ENCODE measurements at regions not wholly inside any gene's neighbourhood (a gene's known extent, or its start where the extent isn't known, plus 50 kb on each side); places are given as distances from the start of the nearest gene placed in this dataset.

DNA sequence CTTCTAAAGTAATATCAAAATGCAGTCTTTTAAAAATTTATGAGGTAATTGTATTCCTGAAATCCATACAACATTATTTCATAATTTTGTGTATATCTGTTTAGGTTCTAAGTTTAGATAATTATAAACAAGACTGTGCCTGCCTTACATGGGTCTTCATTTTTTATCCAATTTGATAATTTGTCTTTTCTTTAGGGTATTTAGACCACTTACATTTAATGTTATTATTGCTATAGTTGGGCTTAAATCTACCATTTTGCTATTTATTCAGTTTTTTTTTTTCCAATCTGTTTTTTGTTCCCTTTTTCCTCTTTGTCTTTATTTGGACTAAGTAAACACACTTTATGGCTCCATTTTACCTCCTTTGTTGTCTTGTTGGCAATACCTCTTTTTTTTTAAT, 312.5 kb upstream of the MEX3C start:
- DNase-seq (ENCODE audit: low spot score), result no peak
- Histone ChIP-seq H3K9ac (ENCODE audit: low read depth, low read length, poor library complexity) (no peak overlapping the region), H3K23ac (ENCODE audit: low read depth, low read length, poor library complexity) (no peak overlapping the region), H3K27me3 (ENCODE audit: control insufficient read depth in 3 of 3, insufficient read depth in 3 of 3, low read depth in 1 of 3, low read length in 3 of 3) (no peaks in the 10 kb centered on the region), H3K36me3 (replicated peaks in 1 of 2; ENCODE audit: control insufficient read depth in 2 of 2, insufficient read depth in 2 of 2, low read length in 2 of 2) (no peaks in the 10 kb centered on the region), H3K79me1 (ENCODE audit: low read depth, low read length) (no peaks in the 10 kb centered on the region), H4K8ac (ENCODE audit: low read depth, low read length) (no peak overlapping the region), H3K27ac (replicated peaks; ENCODE audit: low read length) (no peak overlapping the region), H2AFZ (ENCODE audit: low read length) (no peak overlapping the region), H3K4me1 (ENCODE audit: control insufficient read depth in 2 of 2, insufficient read depth in 1 of 2, low read depth in 1 of 2, low read length in 2 of 2) (no peaks in the 10 kb centered on the region), H2BK12ac (ENCODE audit: low read length) (no peak overlapping the region), H3K18ac (ENCODE audit: low read length) (no peak overlapping the region), H3K4me2 (ENCODE audit: insufficient read depth, low read length, poor library complexity, severe bottlenecking) (no peak overlapping the region), H2AK5ac (ENCODE audit: low read depth, low read length) (no peak overlapping the region), H4K91ac (ENCODE audit: low read depth, low read length, poor library complexity) (no peak overlapping the region), H2BK5ac (ENCODE audit: low read length) (no peak overlapping the region), H2BK120ac (ENCODE audit: low read depth, low read length) (no peak overlapping the region), H3K9me3 (replicated peaks in 1 of 2; ENCODE audit: control insufficient read depth in 2 of 2, insufficient read depth in 1 of 2, low read depth in 1 of 2, low read length in 2 of 2) (peaks cover 0 to 2% of the 10 kb centered on the region in 2 donors), H3K4ac (ENCODE audit: low read length) (no peak overlapping the region), H3K14ac (ENCODE audit: low read length) (no peak overlapping the region), H2BK15ac (ENCODE audit: low read length) (no peak overlapping the region), H3K4me3 (ENCODE audit: low read length in 2 of 2) (no peak overlapping the region)

DNA sequence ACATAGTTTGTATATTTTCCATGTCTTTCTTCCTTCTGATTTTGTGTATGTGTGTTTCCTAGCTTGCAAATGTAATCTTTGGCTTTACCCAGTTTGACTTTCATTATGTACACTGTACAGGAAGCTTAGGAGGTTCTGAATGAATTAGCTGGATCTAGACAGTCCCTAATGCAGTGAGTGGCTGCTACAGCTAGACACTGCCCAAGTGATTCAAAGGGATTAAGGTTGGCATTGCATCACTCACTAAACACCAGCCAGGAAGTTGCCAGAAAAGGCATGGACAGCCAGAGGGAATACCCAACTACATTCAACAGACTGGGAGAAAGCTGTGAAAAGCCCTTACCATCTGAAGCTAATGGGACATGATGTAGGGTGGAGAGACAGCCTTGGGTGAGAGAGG, 316.0 kb upstream of the MEX3C start:
- no peak overlapping the region for H3K23ac ChIP-seq (ENCODE audit: low read depth, low read length, poor library complexity)
- H2AK5ac ChIP-seq (ENCODE audit: low read depth, low read length), result no peak overlapping the region
- H3K4me1 ChIP-seq (ENCODE audit: control insufficient read depth in 2 of 2, insufficient read depth in 1 of 2, low read depth in 1 of 2, low read length in 2 of 2), result no peaks in the 10 kb centered on the region
- H2AFZ ChIP-seq (ENCODE audit: low read length), result no peak overlapping the region
- H3K4me3 ChIP-seq (ENCODE audit: low read length in 2 of 2), result no peak overlapping the region
- no peak overlapping the region for H4K8ac ChIP-seq (ENCODE audit: low read depth, low read length)
- H3K27ac ChIP-seq (replicated peaks; ENCODE audit: low read length), result no peak overlapping the region
- no peak overlapping the region for H2BK12ac ChIP-seq (ENCODE audit: low read length)
- H3K9ac ChIP-seq (ENCODE audit: low read depth, low read length, poor library complexity), result no peak overlapping the region
- H4K91ac ChIP-seq (ENCODE audit: low read depth, low read length, poor library complexity), result no peak overlapping the region
- H3K9me3 ChIP-seq (replicated peaks in 1 of 2; ENCODE audit: control insufficient read depth in 2 of 2, insufficient read depth in 1 of 2, low read depth in 1 of 2, low read length in 2 of 2), result peaks cover 0 to 2% of the 10 kb centered on the region in 2 donors
- no peak overlapping the region for H2BK120ac ChIP-seq (ENCODE audit: low read depth, low read length)
- no peak overlapping the region for H3K18ac ChIP-seq (ENCODE audit: low read length)
- H2BK5ac ChIP-seq (ENCODE audit: low read length), result no peak overlapping the region
- H2BK15ac ChIP-seq (ENCODE audit: low read length), result no peak overlapping the region
- H3K36me3 ChIP-seq (replicated peaks in 1 of 2; ENCODE audit: control insufficient read depth in 2 of 2, insufficient read depth in 2 of 2, low read length in 2 of 2), result no peaks in the 10 kb centered on the region
- DNase-seq (ENCODE audit: low spot score), result no peak
- no peak overlapping the region for H3K4ac ChIP-seq (ENCODE audit: low read length)
- no peak overlapping the region for H3K4me2 ChIP-seq (ENCODE audit: insufficient read depth, low read length, poor library complexity, severe bottlenecking)
- no peaks in the 10 kb centered on the region for H3K27me3 ChIP-seq (ENCODE audit: control insufficient read depth in 3 of 3, insufficient read depth in 3 of 3, low read depth in 1 of 3, low read length in 3 of 3)
- no peaks in the 10 kb centered on the region for H3K79me1 ChIP-seq (ENCODE audit: low read depth, low read length)
- no peak overlapping the region for H3K14ac ChIP-seq (ENCODE audit: low read length)

DNA sequence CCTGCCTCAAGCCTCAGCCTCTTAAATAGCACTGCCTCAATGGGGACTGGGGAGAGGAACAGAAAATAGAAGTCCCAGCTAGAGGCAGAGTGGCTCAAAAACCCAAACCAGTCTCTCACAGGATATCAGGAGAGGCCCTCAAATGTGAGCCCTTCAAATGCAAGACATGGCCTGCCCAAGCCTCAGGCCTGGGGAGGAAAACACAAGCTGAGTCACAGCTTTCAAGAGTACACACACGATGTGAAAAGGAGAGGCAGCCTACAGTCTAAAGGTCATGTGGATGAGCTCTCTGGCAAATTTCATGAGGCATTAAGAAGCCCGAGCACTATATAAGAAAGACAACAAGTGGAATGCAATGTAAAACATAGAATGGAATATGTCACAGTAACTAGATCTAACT, 316.6 kb upstream of the MEX3C start:
- no peak overlapping the region for H2AK5ac ChIP-seq (ENCODE audit: low read depth, low read length)
- H3K14ac ChIP-seq (ENCODE audit: low read length), result no peak overlapping the region
- no peak overlapping the region for H2BK15ac ChIP-seq (ENCODE audit: low read length)
- no peak overlapping the region for H2BK12ac ChIP-seq (ENCODE audit: low read length)
- no peak overlapping the region for H3K4ac ChIP-seq (ENCODE audit: low read length)
- no peak overlapping the region for H3K9ac ChIP-seq (ENCODE audit: low read depth, low read length, poor library complexity)
- no peak overlapping the region for H4K8ac ChIP-seq (ENCODE audit: low read depth, low read length)
- H3K23ac ChIP-seq (ENCODE audit: low read depth, low read length, poor library complexity), result no peak overlapping the region
- peak overlapping the region in 1 of 2 donors; percentile 48 for H3K4me3 ChIP-seq (ENCODE audit: low read length in 2 of 2)
- no peaks in the 10 kb centered on the region for H3K27me3 ChIP-seq (ENCODE audit: control insufficient read depth in 3 of 3, insufficient read depth in 3 of 3, low read depth in 1 of 3, low read length in 3 of 3)
- H2BK5ac ChIP-seq (ENCODE audit: low read length), result no peak overlapping the region
- H2AFZ ChIP-seq (ENCODE audit: low read length), result no peak overlapping the region
- no peak for DNase-seq (ENCODE audit: low spot score)
- no peaks in the 10 kb centered on the region for H3K36me3 ChIP-seq (replicated peaks in 1 of 2; ENCODE audit: control insufficient read depth in 2 of 2, insufficient read depth in 2 of 2, low read length in 2 of 2)
- no peak overlapping the region for H4K91ac ChIP-seq (ENCODE audit: low read depth, low read length, poor library complexity)
- no peak overlapping the region for H3K27ac ChIP-seq (replicated peaks; ENCODE audit: low read length)
- no peaks in the 10 kb centered on the region for H3K79me1 ChIP-seq (ENCODE audit: low read depth, low read length)
- H3K18ac ChIP-seq (ENCODE audit: low read length), result no peak overlapping the region
- H3K4me2 ChIP-seq (ENCODE audit: insufficient read depth, low read length, poor library complexity, severe bottlenecking), result no peak overlapping the region
- WGBS, 2 donors (ENCODE audit: extremely low coverage in 2 of 2, insufficient read length in 2 of 2, insufficient replicate concordance in 1 of 2), result no CpG with 5 or more reads among the region's 2 CpGs
- H3K4me1 ChIP-seq (ENCODE audit: control insufficient read depth in 2 of 2, insufficient read depth in 1 of 2, low read depth in 1 of 2, low read length in 2 of 2), result no peaks in the 10 kb centered on the region
- H2BK120ac ChIP-seq (ENCODE audit: low read depth, low read length), result no peak overlapping the region
- H3K9me3 ChIP-seq (replicated peaks in 1 of 2; ENCODE audit: control insufficient read depth in 2 of 2, insufficient read depth in 1 of 2, low read depth in 1 of 2, low read length in 2 of 2), result peaks cover 0 to 2% of the 10 kb centered on the region in 2 donors

DNA sequence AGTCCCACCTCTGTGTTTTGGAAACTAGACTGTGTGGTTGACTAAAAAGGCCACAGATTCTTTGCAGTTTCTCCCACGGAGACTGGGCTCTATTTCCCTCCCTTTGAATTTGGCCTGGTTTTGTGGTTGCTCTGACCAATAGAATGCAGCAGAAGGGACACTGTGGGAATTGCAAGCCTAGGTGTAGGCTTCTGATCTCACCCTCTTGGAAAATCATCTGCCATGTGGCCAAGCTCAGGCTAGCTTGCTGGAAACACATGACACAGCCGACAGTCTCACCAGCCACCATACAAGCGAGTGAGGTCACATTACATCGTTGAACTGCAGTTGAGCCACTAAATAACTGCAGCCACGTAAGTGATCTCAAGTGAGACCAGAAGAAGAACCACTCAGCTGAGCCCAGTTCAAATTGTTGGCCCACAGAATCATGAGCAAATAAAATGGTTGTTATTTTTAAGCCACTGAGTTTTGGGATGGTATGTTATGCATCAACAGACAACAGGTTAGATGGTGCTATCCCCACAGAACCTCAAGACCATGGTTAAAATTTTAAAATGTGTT, 319.1 kb upstream of the MEX3C start:
- Histone ChIP-seq H2BK5ac (ENCODE audit: low read length) (no peak overlapping the region), H3K14ac (ENCODE audit: low read length) (no peak overlapping the region), H3K79me1 (ENCODE audit: low read depth, low read length) (no peaks in the 10 kb centered on the region), H3K4me1 (ENCODE audit: control insufficient read depth in 2 of 2, insufficient read depth in 1 of 2, low read depth in 1 of 2, low read length in 2 of 2) (no peaks in the 10 kb centered on the region), H3K4me2 (ENCODE audit: insufficient read depth, low read length, poor library complexity, severe bottlenecking) (no peak overlapping the region), H2BK12ac (ENCODE audit: low read length) (no peak overlapping the region), H2BK120ac (ENCODE audit: low read depth, low read length) (no peak overlapping the region), H3K36me3 (replicated peaks in 1 of 2; ENCODE audit: control insufficient read depth in 2 of 2, insufficient read depth in 2 of 2, low read length in 2 of 2) (no peaks in the 10 kb centered on the region), H3K4ac (ENCODE audit: low read length) (no peak overlapping the region), H3K9me3 (replicated peaks in 1 of 2; ENCODE audit: control insufficient read depth in 2 of 2, insufficient read depth in 1 of 2, low read depth in 1 of 2, low read length in 2 of 2) (peaks cover 0 to 2% of the 10 kb centered on the region in 2 donors), H3K9ac (ENCODE audit: low read depth, low read length, poor library complexity) (no peak overlapping the region), H3K27me3 (ENCODE audit: control insufficient read depth in 3 of 3, insufficient read depth in 3 of 3, low read depth in 1 of 3, low read length in 3 of 3) (no peaks in the 10 kb centered on the region), H3K4me3 (ENCODE audit: low read length in 2 of 2) (no peak overlapping the region), H2BK15ac (ENCODE audit: low read length) (no peak overlapping the region), H3K27ac (replicated peaks; ENCODE audit: low read length) (no peak overlapping the region), H3K23ac (ENCODE audit: low read depth, low read length, poor library complexity) (no peak overlapping the region), H3K18ac (ENCODE audit: low read length) (no peak overlapping the region), H4K91ac (ENCODE audit: low read depth, low read length, poor library complexity) (no peak overlapping the region), H2AFZ (ENCODE audit: low read length) (no peak overlapping the region), H4K8ac (ENCODE audit: low read depth, low read length) (no peak overlapping the region), H2AK5ac (ENCODE audit: low read depth, low read length) (no peak overlapping the region)
- no CpG with 5 or more reads among the region's 5 CpGs for WGBS, 2 donors (ENCODE audit: extremely low coverage in 2 of 2, insufficient read length in 2 of 2, insufficient replicate concordance in 1 of 2)
- DNase-seq (ENCODE audit: low spot score), result no peak
